HFFc6 (cell line): ENCODE measurements at regions not wholly inside any gene's neighbourhood (a gene's known extent, or its start where the extent isn't known, plus 50 kb on each side); places are given as distances from the start of the nearest gene placed in this dataset.
"Not testable (repeated sequence)": the region's sequence is repeated elsewhere in the genome, so short reads cannot be mapped to it uniquely, and the experiment has no call there.

ENCODE experiments used
- DNase-seq: peaks from one replicate; pipeline ENCODE4 v3.0.0-alpha.2; 2018
- H3K27ac Mint-ChIP-seq: 2 replicates; pipeline ENCODE4 v1.8.0; 2020; ENCODE audit warnings: mild to moderate bottlenecking, mixed read lengths
- H3K27me3 Mint-ChIP-seq: 2 replicates; pipeline ENCODE4 v1.8.0; 2021; ENCODE audit warnings: mild to moderate bottlenecking, moderate library complexity, mixed read lengths; ENCODE audit not compliant: insufficient read depth
- H3K36me3 Mint-ChIP-seq: 2 replicates; pipeline ENCODE4 v1.8.0; 2021; ENCODE audit warnings: low read depth, mixed read lengths
- H3K4me1 Mint-ChIP-seq: 2 replicates; pipeline ENCODE4 v1.8.0; 2020; ENCODE audit warnings: low read depth, mixed read lengths
- H3K4me3 Mint-ChIP-seq: 2 replicates; pipeline ENCODE4 v1.8.0; 2020; ENCODE audit warnings: mild to moderate bottlenecking, moderate library complexity, mixed read lengths
- H3K9me3 Mint-ChIP-seq: 2 replicates; pipeline ENCODE4 v1.8.0; 2020; ENCODE audit warnings: mild to moderate bottlenecking, mixed read lengths
- CTCF ChIP-seq: fragments of 200-600 bp; sonication (generic); IDR thresholded peaks from 2 replicates; pipeline ENCODE4 v1.5.0; 2021; ENCODE audit warnings: antibody characterized with exemption, mild to moderate bottlenecking

GRCh38 chr13:22874839-22875238 lies 305.9 kb upstream of the SGCG start:
- Mint-ChIP-seq H3K27ac (no peak overlapping the region), H3K27me3 (no peaks in the 10 kb centered on the region), H3K9me3 (peaks cover 14% of the 10 kb centered on the region; the same call in 1 of the 2 replicates), H3K4me3 (no peak overlapping the region), H3K4me1 (no peaks in the 10 kb centered on the region), H3K36me3 (no peaks in the 10 kb centered on the region)
- no peak for TF ChIP-seq CTCF
- DNase-seq, result no peak

- DNase-seq, result no peak
- Mint-ChIP-seq H3K4me1 (no peaks in the 10 kb centered on the region), H3K36me3 (no peaks in the 10 kb centered on the region), H3K4me3 (no peak overlapping the region), H3K9me3 (peaks cover 14% of the 10 kb centered on the region; the same call in 1 of the 2 replicates), H3K27me3 (no peaks in the 10 kb centered on the region), H3K27ac (no peak overlapping the region)
- no peak for TF ChIP-seq CTCF
These were observed 303.4 kb upstream of the SGCG start for GRCh38 chr13:22877421-22877820.

- Mint-ChIP-seq H3K9me3 (peaks cover 16% of the 10 kb centered on the region; the same call in 1 of the 2 replicates), H3K4me1 (no peaks in the 10 kb centered on the region), H3K27me3 (no peaks in the 10 kb centered on the region), H3K4me3 (no peak overlapping the region), H3K27ac (no peak overlapping the region), H3K36me3 (no peaks in the 10 kb centered on the region)
- no peak for DNase-seq
- no peak for TF ChIP-seq CTCF
These were observed 299.7 kb upstream of the SGCG start for GRCh38 chr13:22880741-22881720.

- H3K27ac Mint-ChIP-seq, H3K4me3 Mint-ChIP-seq, H3K27me3 Mint-ChIP-seq, H3K36me3 Mint-ChIP-seq, DNase-seq, H3K4me1 Mint-ChIP-seq: not testable (repeated sequence)
- peaks cover 12% of the 10 kb centered on the region; the same call in 1 of the 2 replicates for H3K9me3 Mint-ChIP-seq
These were observed 298.8 kb upstream of the SGCG start for GRCh38 chr13:22881721-22882608.

- no peaks in the 10 kb centered on the region for H3K27me3 Mint-ChIP-seq
- H3K27ac Mint-ChIP-seq, result no peak overlapping the region; the same call in 1 of the 2 replicates
- no peaks in the 10 kb centered on the region for H3K4me1 Mint-ChIP-seq
- peaks cover 9% of the 10 kb centered on the region; the same call in 1 of the 2 replicates for H3K9me3 Mint-ChIP-seq
- no peak for TF ChIP-seq CTCF
- no peak overlapping the region; the same call in 1 of the 2 replicates for H3K4me3 Mint-ChIP-seq
- no peak for DNase-seq
- H3K36me3 Mint-ChIP-seq, result no peaks in the 10 kb centered on the region
These were observed 297.4 kb upstream of the SGCG start for GRCh38 chr13:22883262-22883840.
